ENCODE measurements at regions not wholly inside any gene's neighbourhood (a gene's known extent, or its start where the extent isn't known, plus 50 kb on each side); places are given as distances from the start of the nearest gene placed in this dataset.

GRCh38 chr10:92760609-92761008 is 70.9 kb downstream of the HHEX start:
- Histone ChIP-seq H3K4me2 (no peak overlapping the region), H3K27ac (no peak overlapping the region), H3K79me2 (no peaks in the 10 kb centered on the region), H3K27me3 (no peaks in the 10 kb centered on the region), H4K20me1 (ENCODE audit: insufficient read depth, poor library complexity, severe bottlenecking) (no peaks in the 10 kb centered on the region), H3K36me3 (replicated peaks; ENCODE audit: insufficient read depth, low read depth) (no peaks in the 10 kb centered on the region), H2AFZ (peak overlapping the region; percentile 45), H3K4me3 (no peak overlapping the region), H3K9me3 (ENCODE audit: low read depth) (no peaks in the 10 kb centered on the region), H3K9me2 (replicated peaks; ENCODE audit: insufficient read depth) (no peaks in the 10 kb centered on the region), H3K4me1 (ENCODE audit: insufficient read depth) (peaks cover 14% of the 10 kb centered on the region)
- 61% methylated on average over 1 of the region's 1 CpG for WGBS (ENCODE audit: low lambda C conversion rate, missing lambda C conversion rate)
- no peak for TF ChIP-seq CTCF (IDR thresholded peaks at IDR 0.05; ENCODE audit: poor library complexity)
- no peak for TF ChIP-seq EZH2phosphoT487 (IDR thresholded peaks at IDR 0.05; ENCODE audit: low read depth, severe bottlenecking, unreplicated experiment)
- TF ChIP-seq EZH2 (IDR thresholded peaks at IDR 0.05; ENCODE audit: borderline replicate concordance), result no peak
- no peak for DNase-seq (ENCODE audit: low spot score)

DNA sequence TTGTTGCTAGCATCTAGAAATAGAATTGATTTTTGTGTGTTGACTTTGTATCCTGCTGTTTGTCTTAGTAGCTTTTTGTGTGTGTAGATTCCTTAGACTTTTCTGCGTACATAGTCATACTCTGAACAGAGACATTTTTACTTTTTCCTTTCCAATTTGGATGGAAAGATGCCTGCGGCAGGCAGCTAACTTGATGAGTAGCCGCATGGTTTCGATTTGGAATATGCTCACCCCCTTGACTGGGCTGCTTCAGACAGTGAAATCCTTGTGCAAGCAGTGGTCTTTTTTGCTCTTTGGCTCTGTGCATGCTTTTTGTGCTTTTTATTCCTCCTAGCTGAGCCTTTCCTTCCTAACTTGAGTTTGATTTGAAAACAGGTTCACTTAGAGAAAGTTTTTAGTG is 71.8 kb downstream of the HHEX start:
- Histone ChIP-seq H3K27me3 (no peaks in the 10 kb centered on the region), H3K9me2 (replicated peaks; ENCODE audit: insufficient read depth) (no peaks in the 10 kb centered on the region), H3K27ac (no peak overlapping the region), H3K4me3 (no peak overlapping the region), H3K4me1 (ENCODE audit: insufficient read depth) (peaks cover 4% of the 10 kb centered on the region), H3K79me2 (no peaks in the 10 kb centered on the region), H2AFZ (no peak overlapping the region), H3K36me3 (replicated peaks; ENCODE audit: insufficient read depth, low read depth) (no peaks in the 10 kb centered on the region), H3K4me2 (no peak overlapping the region), H4K20me1 (ENCODE audit: insufficient read depth, poor library complexity, severe bottlenecking) (no peaks in the 10 kb centered on the region), H3K9me3 (ENCODE audit: low read depth) (no peaks in the 10 kb centered on the region)
- no peak for TF ChIP-seq CTCF (IDR thresholded peaks at IDR 0.05; ENCODE audit: poor library complexity)
- no peak for TF ChIP-seq EZH2phosphoT487 (IDR thresholded peaks at IDR 0.05; ENCODE audit: low read depth, severe bottlenecking, unreplicated experiment)
- no peak for TF ChIP-seq EZH2 (IDR thresholded peaks at IDR 0.05; ENCODE audit: borderline replicate concordance)
- DNase-seq (ENCODE audit: low spot score), result no peak
- 88% methylated on average over 4 of the region's 4 CpGs for WGBS (ENCODE audit: low lambda C conversion rate, missing lambda C conversion rate)

- no peak overlapping the region for H3K4me2 ChIP-seq
- no peaks in the 10 kb centered on the region for H3K9me3 ChIP-seq (ENCODE audit: low read depth)
- no peak for DNase-seq (ENCODE audit: low spot score)
- TF ChIP-seq EZH2 (IDR thresholded peaks at IDR 0.05; ENCODE audit: borderline replicate concordance) (no peak), EZH2phosphoT487 (IDR thresholded peaks at IDR 0.05; ENCODE audit: low read depth, severe bottlenecking, unreplicated experiment) (no peak), CTCF (IDR thresholded peaks at IDR 0.05; ENCODE audit: poor library complexity) (no peak)
- H4K20me1 ChIP-seq (ENCODE audit: insufficient read depth, poor library complexity, severe bottlenecking), result no peaks in the 10 kb centered on the region
- 90% methylated on average over 4 of the region's 4 CpGs for WGBS (ENCODE audit: low lambda C conversion rate, missing lambda C conversion rate)
- H3K36me3 ChIP-seq (replicated peaks; ENCODE audit: insufficient read depth, low read depth), result no peaks in the 10 kb centered on the region
- no peak overlapping the region for H3K27ac ChIP-seq
- no peaks in the 10 kb centered on the region for H3K79me2 ChIP-seq
- no peaks in the 10 kb centered on the region for H3K4me1 ChIP-seq (ENCODE audit: insufficient read depth)
- H3K9me2 ChIP-seq (replicated peaks; ENCODE audit: insufficient read depth), result no peaks in the 10 kb centered on the region
- H3K4me3 ChIP-seq, result no peak overlapping the region
- H2AFZ ChIP-seq, result no peak overlapping the region
- no peaks in the 10 kb centered on the region for H3K27me3 ChIP-seq
These were observed 73.9 kb downstream of the HHEX start for GRCh38 chr10:92763634-92764155.

- Histone ChIP-seq H3K4me1 (ENCODE audit: insufficient read depth) (no peaks in the 10 kb centered on the region), H3K4me3 (no peak overlapping the region), H3K36me3 (replicated peaks; ENCODE audit: insufficient read depth, low read depth) (no peaks in the 10 kb centered on the region), H3K9me3 (ENCODE audit: low read depth) (no peaks in the 10 kb centered on the region), H3K27ac (no peak overlapping the region), H3K27me3 (peaks cover 2% of the 10 kb centered on the region), H3K9me2 (replicated peaks; ENCODE audit: insufficient read depth) (no peaks in the 10 kb centered on the region), H2AFZ (no peak overlapping the region), H3K79me2 (no peaks in the 10 kb centered on the region), H3K4me2 (no peak overlapping the region), H4K20me1 (ENCODE audit: insufficient read depth, poor library complexity, severe bottlenecking) (no peaks in the 10 kb centered on the region)
- DNase-seq (ENCODE audit: low spot score), result no peak
- TF ChIP-seq EZH2phosphoT487 (IDR thresholded peaks at IDR 0.05; ENCODE audit: low read depth, severe bottlenecking, unreplicated experiment), result no peak
- TF ChIP-seq EZH2 (IDR thresholded peaks at IDR 0.05; ENCODE audit: borderline replicate concordance), result no peak
- no peak for TF ChIP-seq CTCF (IDR thresholded peaks at IDR 0.05; ENCODE audit: poor library complexity)
- 100% methylated on average over 2 of the region's 2 CpGs for WGBS (ENCODE audit: low lambda C conversion rate, missing lambda C conversion rate)
These were observed 76.7 kb downstream of the HHEX start for GRCh38 chr10:92766451-92766850.
